IMR-90 (cell line): ENCODE measurements at regions not wholly inside any gene's neighbourhood (a gene's known extent, or its start where the extent isn't known, plus 50 kb on each side); places are given as distances from the start of the nearest gene placed in this dataset.

Source experiments
- ATAC-seq: fragments of 200-7000 bp; cut with Tn5 transposase; 2 replicates; pipeline ENCODE4 v1.9.1; 2020; ENCODE audit warnings: low read depth, mild to moderate bottlenecking, moderate library complexity
- BruUV-seq: library from RNA; stranded (reverse); fragments of 400-500 nt; replicated peaks from 2 replicates; lab custom pipeline; 2021; lab: Mats Ljungman, UMichigan
- CTCF ChIA-PET: fragments of 300-600 bp; formaldehyde crosslinking; extraction: SDS; loops from one replicate; lab custom pipeline; 2021; ENCODE audit warnings: antibody characterized with exemption; lab: Yijun Ruan, JAX
- POLR2A ChIA-PET: fragments of 300-600 bp; sonication (Branson Sonifier 250); formaldehyde crosslinking; loops from one replicate; lab custom pipeline; 2022; ENCODE audit warnings: antibody characterized with exemption; ENCODE audit not compliant: unreplicated experiment; lab: Charles Lee
- DNase-seq: peaks from one replicate; pipeline ENCODE4 v3.0.0; 2013
- H2AFZ ChIP-seq: replicated peaks from 2 replicates; pipeline ENCODE3; 2013; ENCODE audit warnings: low read length, mild to moderate bottlenecking; ENCODE audit not compliant: poor library complexity
- H2AK5ac ChIP-seq: 2 replicates; pipeline ENCODE4 v1.6.1; 2013; ENCODE audit warnings: low read depth, low read length, inconsistent platforms
- H2AK9ac ChIP-seq: replicated peaks from 2 replicates; pipeline ENCODE3; 2013; ENCODE audit warnings: mild to moderate bottlenecking, low read depth, low read length, moderate library complexity; ENCODE audit not compliant: poor library complexity
- H2BK120ac ChIP-seq: 2 replicates; pipeline ENCODE4 v1.6.1; 2013; ENCODE audit warnings: low read depth, low read length, inconsistent platforms
- H2BK15ac ChIP-seq: 3 replicates; pipeline ENCODE4 v1.6.1; 2013; ENCODE audit warnings: low read depth, low read length, inconsistent platforms
- H2BK20ac ChIP-seq: 2 replicates; pipeline ENCODE4 v1.6.1; 2013; ENCODE audit warnings: low read depth, mild to moderate bottlenecking, inconsistent platforms, low read length, moderate library complexity
- H2BK5ac ChIP-seq: 2 replicates; pipeline ENCODE4 v1.6.1; 2013; ENCODE audit warnings: mild to moderate bottlenecking, low read depth, low read length, inconsistent platforms; ENCODE audit not compliant: poor library complexity, severe bottlenecking
- H3K14ac ChIP-seq: replicated peaks from 2 replicates; pipeline ENCODE4 v1.6.1; 2013; ENCODE audit warnings: low read depth, low read length, inconsistent platforms
- H3K18ac ChIP-seq: 2 replicates; pipeline ENCODE4 v1.6.1; 2013; ENCODE audit warnings: low read depth, low read length, control low read depth
- H3K23ac ChIP-seq: 2 replicates; pipeline ENCODE4 v1.6.1; 2013; ENCODE audit warnings: low read depth, low read length, inconsistent platforms
- H3K27ac ChIP-seq: 2 replicates; pipeline ENCODE4 v1.5.1; 2013; ENCODE audit warnings: mild to moderate bottlenecking, control low read depth, low read length; ENCODE audit not compliant: insufficient read depth
- H3K27me3 ChIP-seq: 2 replicates; pipeline ENCODE4 v1.6.1; 2013; ENCODE audit warnings: low read length; ENCODE audit not compliant: control insufficient read depth, insufficient read depth
- H3K36me3 ChIP-seq: 2 replicates; pipeline ENCODE4 v1.6.1; 2013; ENCODE audit warnings: low read length, mixed read lengths; ENCODE audit not compliant: control insufficient read depth, insufficient read depth
- H3K4ac ChIP-seq: 2 replicates; pipeline ENCODE4 v1.6.1; 2013; ENCODE audit warnings: low read depth, low read length, inconsistent platforms
- H3K4me1 ChIP-seq: 2 replicates; pipeline ENCODE4 v1.6.1; 2013; ENCODE audit warnings: low read length, mixed read lengths; ENCODE audit not compliant: control insufficient read depth, insufficient read depth
- H3K4me2 ChIP-seq: 2 replicates; pipeline ENCODE4 v1.6.1; 2013; ENCODE audit warnings: low read depth, mild to moderate bottlenecking, control low read depth, low read length, moderate library complexity
- H3K4me3 ChIP-seq: 2 replicates; pipeline ENCODE4 v1.5.1; 2013; ENCODE audit warnings: low read depth, mild to moderate bottlenecking, control low read depth, low read length, moderate library complexity; ENCODE audit not compliant: insufficient read depth
- H3K56ac ChIP-seq: 2 replicates; pipeline ENCODE4 v1.6.1; 2013; ENCODE audit warnings: low read length, inconsistent platforms; ENCODE audit not compliant: insufficient read depth; ENCODE audit errors: extremely low read depth
- H3K79me1 ChIP-seq, 2 experiments: 2 replicates each; pipeline ENCODE4 v1.6.1; 2013; ENCODE audit warnings: low read length in 2 of 2, inconsistent platforms in 1 of 2, low read depth in 1 of 2
- H3K9ac ChIP-seq: 2 replicates; pipeline ENCODE4 v1.6.1; 2013; ENCODE audit warnings: low read depth, low read length, control low read depth
- H3K9me1 ChIP-seq: 2 replicates; pipeline ENCODE4 v1.6.1; 2013; ENCODE audit warnings: low read length, inconsistent platforms; ENCODE audit not compliant: insufficient read depth
- H3K9me3 ChIP-seq: 2 replicates; pipeline ENCODE4 v1.6.1; 2013; ENCODE audit warnings: low read length; ENCODE audit not compliant: control insufficient read depth, insufficient read depth
- H4K20me1 ChIP-seq: 2 replicates; pipeline ENCODE4 v1.6.1; 2013; ENCODE audit warnings: low read length, inconsistent platforms; ENCODE audit not compliant: insufficient read depth
- H4K5ac ChIP-seq: 2 replicates; pipeline ENCODE4 v1.6.1; 2013; ENCODE audit warnings: mild to moderate bottlenecking, low read depth, low read length, control low read depth
- H4K8ac ChIP-seq, 2 experiments: 2 replicates each; pipeline ENCODE4 v1.6.1; 2013; ENCODE audit warnings: low read depth in 2 of 2, low read length in 2 of 2, control low read depth in 1 of 2, inconsistent platforms in 1 of 2
- H4K91ac ChIP-seq: 2 replicates; pipeline ENCODE4 v1.6.1; 2013; ENCODE audit warnings: low read depth, low read length, inconsistent platforms; ENCODE audit not compliant: insufficient read depth
- BHLHE40 ChIP-seq: fragments of 150-350 bp; IDR thresholded peaks from 2 replicates; pipeline ENCODE4 v1.6.1; 2016; ENCODE audit warnings: mild to moderate bottlenecking, low read depth, low read length
- CHD1 ChIP-seq: IDR thresholded peaks from 2 replicates; pipeline ENCODE4 v1.6.1; 2012; ENCODE audit warnings: low read depth, low read length, improper control_type of control experiment
- ELK1 ChIP-seq: fragments of 150-350 bp; IDR thresholded peaks from 2 replicates; pipeline ENCODE4 v1.6.1; 2016; ENCODE audit warnings: low read depth, mild to moderate bottlenecking, low read length, moderate library complexity, borderline replicate concordance
- MAFK ChIP-seq: IDR thresholded peaks from 2 replicates; pipeline ENCODE4 v1.6.1; 2012; ENCODE audit warnings: low read depth, low read length, improper control_type of control experiment
- MXI1 ChIP-seq: IDR thresholded peaks from 2 replicates; pipeline ENCODE4 v1.6.1; 2012; ENCODE audit warnings: low read depth, mild to moderate bottlenecking, low read length, moderate library complexity, borderline replicate concordance
- POLR2A ChIP-seq: IDR thresholded peaks from 2 replicates; pipeline ENCODE4 v1.6.1; 2012; ENCODE audit warnings: mild to moderate bottlenecking, low read depth, low read length
- RAD21 ChIP-seq: IDR thresholded peaks from 2 replicates; pipeline ENCODE4 v1.6.1; 2012; ENCODE audit warnings: low read length, improper control_type of control experiment
- RFX5 ChIP-seq: IDR thresholded peaks from 2 replicates; pipeline ENCODE4 v1.8.0; 2012; ENCODE audit warnings: low read depth, mild to moderate bottlenecking, low read length, moderate library complexity
- SMC3 ChIP-seq: fragments of 150-350 bp; IDR thresholded peaks from 2 replicates; pipeline ENCODE4 v1.6.1; 2016; ENCODE audit warnings: low read depth, mild to moderate bottlenecking, antibody characterized with exemption, low read length, moderate library complexity
- USF2 ChIP-seq: fragments of 150-350 bp; IDR thresholded peaks from 2 replicates; pipeline ENCODE4 v1.6.1; 2017; ENCODE audit warnings: mild to moderate bottlenecking, antibody characterized with exemption, low read length, low read depth
- WGBS, 2 experiments: methylation state at CpG; one replicate each; pipeline versions ENCODE4 v1.1.5 to v1.1.7; 2013; ENCODE audit warnings: missing lambda C conversion rate in 2 of 2; ENCODE audit not compliant: insufficient read length in 1 of 2; ENCODE audit errors: extremely low coverage in 2 of 2; 5-methylcytosine and 5-hydroxymethylcytosine counted together
- dilution Hi-C: fragments of 300-500 bp; cut with HindIII; formaldehyde crosslinking; loops from one replicate; pipeline ENCODE4 v1.14.3; 2018; ENCODE audit warnings: low sequenced_read_pairs; ENCODE audit not compliant: unreplicated experiment
- in situ Hi-C: fragments of 300-500 bp; cut with MboI; formaldehyde crosslinking; loops from 3 replicates; pipeline ENCODE4 v1.14.3; 2019; ENCODE audit warnings: low sequenced_read_pairs, inconsistent platforms, mixed read lengths
- intact Hi-C: fragments of 100-400 bp; cut with micrococcal nuclease; formaldehyde crosslinking; loops from 2 replicates; pipeline ENCODE4 v1.10.0; 2022
- TF ChIP-seq, protein P1 (sequence below): conservative IDR thresholded peaks from 2 replicates; pipeline ENCODE4 v1.5.1; 2012; ENCODE audit warnings: mild to moderate bottlenecking, low read depth, low read length, improper control_type of control experiment

DNA sequence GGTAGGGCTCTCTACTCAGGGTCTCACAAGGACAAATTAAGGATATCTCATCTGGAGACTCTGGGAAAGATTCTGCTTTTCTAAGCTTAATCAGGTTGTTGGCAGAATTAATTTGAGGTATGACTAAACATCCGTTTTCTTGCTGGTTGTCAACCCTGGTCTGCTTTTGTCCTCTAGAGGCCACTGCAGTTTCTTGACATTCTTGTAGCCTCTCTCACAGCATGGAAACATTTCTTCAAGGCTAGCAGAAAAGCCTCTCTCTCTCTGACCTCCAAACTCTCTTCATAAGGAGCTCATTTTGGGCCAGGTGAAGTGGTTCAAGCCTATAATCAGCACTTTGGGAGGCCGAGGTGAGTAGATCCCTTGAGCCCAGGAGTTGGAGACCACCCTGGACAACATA, 749.5 kb upstream of the PCDH7 start:
- Histone ChIP-seq H2AK9ac (no peak overlapping the region), H3K27me3 (no peaks in the 10 kb centered on the region), H2AFZ (no peak overlapping the region), H2BK15ac (no peak overlapping the region), H4K91ac (no peak overlapping the region), H2BK5ac (no peak overlapping the region), H2BK120ac (no peak overlapping the region), H3K23ac (no peak overlapping the region), H4K8ac (no peak overlapping the region), H3K9ac (no peak overlapping the region), H4K5ac (no peak overlapping the region), H3K4me2 (no peak overlapping the region), H3K9me1 (no peaks in the 10 kb centered on the region), H3K79me1 (no peaks in the 10 kb centered on the region), H4K20me1 (no peaks in the 10 kb centered on the region), H3K4ac (no peak overlapping the region), H2BK20ac (no peak overlapping the region), H3K14ac (no peak overlapping the region), H2AK5ac (no peak overlapping the region), H3K4me3 (no peak overlapping the region), H3K18ac (no peak overlapping the region), H3K27ac (no peak overlapping the region), H3K36me3 (no peaks in the 10 kb centered on the region), H3K9me3 (peaks cover 2% of the 10 kb centered on the region; the same call in 1 of the 2 replicates), H3K4me1 (no peaks in the 10 kb centered on the region), H3K56ac (no peak overlapping the region)
- dilution Hi-C loops (no loop called here), in situ Hi-C loops (no loop called here), intact Hi-C loops (no loop called here)
- no CpG with 5 or more reads among the region's 2 CpGs for WGBS, 2 experiments
- ChIA-PET POLR2A (no interaction called here), CTCF (no interaction called here)
- BruUV-seq = no TSS peak
- DNase-seq (no peak), ATAC-seq (no peak)
- TF ChIP-seq, protein P1, sequence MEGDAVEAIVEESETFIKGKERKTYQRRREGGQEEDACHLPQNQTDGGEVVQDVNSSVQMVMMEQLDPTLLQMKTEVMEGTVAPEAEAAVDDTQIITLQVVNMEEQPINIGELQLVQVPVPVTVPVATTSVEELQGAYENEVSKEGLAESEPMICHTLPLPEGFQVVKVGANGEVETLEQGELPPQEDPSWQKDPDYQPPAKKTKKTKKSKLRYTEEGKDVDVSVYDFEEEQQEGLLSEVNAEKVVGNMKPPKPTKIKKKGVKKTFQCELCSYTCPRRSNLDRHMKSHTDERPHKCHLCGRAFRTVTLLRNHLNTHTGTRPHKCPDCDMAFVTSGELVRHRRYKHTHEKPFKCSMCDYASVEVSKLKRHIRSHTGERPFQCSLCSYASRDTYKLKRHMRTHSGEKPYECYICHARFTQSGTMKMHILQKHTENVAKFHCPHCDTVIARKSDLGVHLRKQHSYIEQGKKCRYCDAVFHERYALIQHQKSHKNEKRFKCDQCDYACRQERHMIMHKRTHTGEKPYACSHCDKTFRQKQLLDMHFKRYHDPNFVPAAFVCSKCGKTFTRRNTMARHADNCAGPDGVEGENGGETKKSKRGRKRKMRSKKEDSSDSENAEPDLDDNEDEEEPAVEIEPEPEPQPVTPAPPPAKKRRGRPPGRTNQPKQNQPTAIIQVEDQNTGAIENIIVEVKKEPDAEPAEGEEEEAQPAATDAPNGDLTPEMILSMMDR = no peak
- no peak for TF ChIP-seq MXI1
- no peak for TF ChIP-seq BHLHE40
- TF ChIP-seq CHD1 = no peak
- TF ChIP-seq SMC3 = no peak
- no peak for TF ChIP-seq RAD21
- no peak for TF ChIP-seq RFX5
- TF ChIP-seq USF2 = no peak
- TF ChIP-seq MAFK = no peak
- TF ChIP-seq POLR2A = no peak
- TF ChIP-seq ELK1 = no peak
